ENCODE measurements at regions not wholly inside any gene's neighbourhood (a gene's known extent, or its start where the extent isn't known, plus 50 kb on each side); places are given as distances from the start of the nearest gene placed in this dataset.

- Histone ChIP-seq H3K36me3 (ENCODE audit: insufficient read depth, low read length, poor library complexity, severe bottlenecking) (no peaks in the 10 kb centered on the region), H3K9me3 (ENCODE audit: low read depth, low read length, poor library complexity, severe bottlenecking) (no peaks in the 10 kb centered on the region), H3K4me1 (ENCODE audit: insufficient read depth, low read length, poor library complexity, severe bottlenecking) (no peaks in the 10 kb centered on the region), H3K27me3 (replicated peaks; ENCODE audit: insufficient read depth, low read depth, low read length, poor library complexity) (peaks cover 20% of the 10 kb centered on the region), H3K27ac (ENCODE audit: low read depth, low read length, poor library complexity, severe bottlenecking) (no peak overlapping the region), H3K4me3 (ENCODE audit: low read depth, low read length, poor library complexity, severe bottlenecking) (no peak overlapping the region)
- no TSS peak for BruUV-seq (replicated peaks)
- DNase-seq (ENCODE audit: low spot score) = no peak
- no peak for TF ChIP-seq EZH2 (IDR thresholded peaks at IDR 0.05; ENCODE audit: borderline replicate concordance, low read depth, low read length, poor library complexity, severe bottlenecking)
- no peak for TF ChIP-seq CTCF (conservative IDR thresholded peaks at IDR 0.05; ENCODE audit: low read depth, low read length)
- intact Hi-C loops (cut with micrococcal nuclease; ENCODE audit: unreplicated experiment) = no loop called here
- CTCF ChIA-PET = no interaction called here
- POLR2A ChIA-PET (ENCODE audit: low non-redundant PET) = no interaction called here
These were observed 357.1 kb downstream of the LMO7 start for GRCh38 chr13:75993241-75993640.

- no TSS peak for BruUV-seq (replicated peaks)
- POLR2A ChIA-PET (ENCODE audit: low non-redundant PET) = no interaction called here
These were observed 350.7 kb downstream of the LMO7 start for GRCh38 chr13:75986818-75987217.

GRCh38 chr13:75985132-75985531 lies 349.0 kb downstream of the LMO7 start:
- no peak overlapping the region for H3K27ac ChIP-seq (ENCODE audit: low read depth, low read length, poor library complexity, severe bottlenecking)
- peaks cover 12% of the 10 kb centered on the region for H3K27me3 ChIP-seq (replicated peaks; ENCODE audit: insufficient read depth, low read depth, low read length, poor library complexity)
- POLR2A ChIA-PET (ENCODE audit: low non-redundant PET) = no interaction called here
- H3K4me3 ChIP-seq (ENCODE audit: low read depth, low read length, poor library complexity, severe bottlenecking) = no peak overlapping the region
- no peak for DNase-seq (ENCODE audit: low spot score)
- H3K4me1 ChIP-seq (ENCODE audit: insufficient read depth, low read length, poor library complexity, severe bottlenecking) = no peaks in the 10 kb centered on the region
- CTCF ChIA-PET = no interaction called here
- H3K36me3 ChIP-seq (ENCODE audit: insufficient read depth, low read length, poor library complexity, severe bottlenecking) = no peaks in the 10 kb centered on the region
- intact Hi-C loops (cut with micrococcal nuclease; ENCODE audit: unreplicated experiment) = no loop called here
- no TSS peak for BruUV-seq (replicated peaks)
- no peak for TF ChIP-seq EZH2 (IDR thresholded peaks at IDR 0.05; ENCODE audit: borderline replicate concordance, low read depth, low read length, poor library complexity, severe bottlenecking)
- H3K9me3 ChIP-seq (ENCODE audit: low read depth, low read length, poor library complexity, severe bottlenecking) = no peaks in the 10 kb centered on the region

More at GRCh38 chr13:75986818-75987217, 350.7 kb downstream of the LMO7 start:
- DNase-seq (ENCODE audit: low spot score) = no peak
- H3K36me3 ChIP-seq (ENCODE audit: insufficient read depth, low read length, poor library complexity, severe bottlenecking) = no peaks in the 10 kb centered on the region
- no peak overlapping the region for H3K4me3 ChIP-seq (ENCODE audit: low read depth, low read length, poor library complexity, severe bottlenecking)
- H3K27me3 ChIP-seq (replicated peaks; ENCODE audit: insufficient read depth, low read depth, low read length, poor library complexity) = peaks cover 7% of the 10 kb centered on the region
- no peaks in the 10 kb centered on the region for H3K4me1 ChIP-seq (ENCODE audit: insufficient read depth, low read length, poor library complexity, severe bottlenecking)
- H3K9me3 ChIP-seq (ENCODE audit: low read depth, low read length, poor library complexity, severe bottlenecking) = no peaks in the 10 kb centered on the region
- CTCF ChIA-PET = no interaction called here
- H3K27ac ChIP-seq (ENCODE audit: low read depth, low read length, poor library complexity, severe bottlenecking) = no peak overlapping the region
- TF ChIP-seq EZH2 (IDR thresholded peaks at IDR 0.05; ENCODE audit: borderline replicate concordance, low read depth, low read length, poor library complexity, severe bottlenecking) (no peak), CTCF (conservative IDR thresholded peaks at IDR 0.05; ENCODE audit: low read depth, low read length) (no peak)
- intact Hi-C loops (cut with micrococcal nuclease; ENCODE audit: unreplicated experiment) = no loop called here

GRCh38 chr13:75978818-75979217 lies 342.7 kb downstream of the LMO7 start:
- H3K36me3 ChIP-seq (ENCODE audit: insufficient read depth, low read length, poor library complexity, severe bottlenecking) = no peaks in the 10 kb centered on the region
- H3K27ac ChIP-seq (ENCODE audit: low read depth, low read length, poor library complexity, severe bottlenecking) = no peak overlapping the region
- no peak for DNase-seq (ENCODE audit: low spot score)
- H3K27me3 ChIP-seq (replicated peaks; ENCODE audit: insufficient read depth, low read depth, low read length, poor library complexity) = peaks cover 49% of the 10 kb centered on the region
- H3K4me3 ChIP-seq (ENCODE audit: low read depth, low read length, poor library complexity, severe bottlenecking) = no peak overlapping the region
- ChIA-PET POLR2A (ENCODE audit: low non-redundant PET) (no interaction called here), CTCF (no interaction called here)
- BruUV-seq (replicated peaks) = no TSS peak
- no peaks in the 10 kb centered on the region for H3K9me3 ChIP-seq (ENCODE audit: low read depth, low read length, poor library complexity, severe bottlenecking)
- TF ChIP-seq EZH2 (IDR thresholded peaks at IDR 0.05; ENCODE audit: borderline replicate concordance, low read depth, low read length, poor library complexity, severe bottlenecking) (no peak), CTCF (conservative IDR thresholded peaks at IDR 0.05; ENCODE audit: low read depth, low read length) (no peak)
- intact Hi-C loops (cut with micrococcal nuclease; ENCODE audit: unreplicated experiment) = no loop called here
- H3K4me1 ChIP-seq (ENCODE audit: insufficient read depth, low read length, poor library complexity, severe bottlenecking) = no peaks in the 10 kb centered on the region

All from A673 (cell line).